Smooth muscle cell (in vitro differentiated cells): ENCODE measurements at regions not wholly inside any gene's neighbourhood (a gene's known extent, or its start where the extent isn't known, plus 50 kb on each side); places are given as distances from the start of the nearest gene placed in this dataset.

Experiments
- DNase-seq: peaks from one replicate; lab custom pipeline; 2025; ENCODE audit not compliant: unreplicated experiment; lab: John Stamatoyannopoulos, UW
- H2AFZ ChIP-seq: fragments of 200-600 bp; sonication (generic); 2 replicates; pipeline ENCODE4 v1.6.0; 2016; ENCODE audit warnings: antibody characterized with exemption, low read depth, mild to moderate bottlenecking
- H3F3A ChIP-seq: fragments of 200-600 bp; sonication (generic); 2 replicates; pipeline ENCODE4 v1.6.0; 2017; ENCODE audit warnings: antibody characterized with exemption, low read depth
- H3K27ac ChIP-seq: fragments of 200-600 bp; sonication (generic); 2 replicates; pipeline ENCODE4 v1.5.1; 2016; ENCODE audit warnings: low read depth, mild to moderate bottlenecking
- H3K27me3 ChIP-seq: fragments of 200-600 bp; sonication (generic); 2 replicates; pipeline ENCODE4 v1.6.1; 2016; ENCODE audit warnings: low read depth, mild to moderate bottlenecking
- H3K36me3 ChIP-seq: fragments of 200-600 bp; sonication (generic); 2 replicates; pipeline ENCODE4 v1.5.1; 2016; ENCODE audit warnings: low read depth
- H3K4me1 ChIP-seq: fragments of 200-600 bp; sonication (generic); 2 replicates; pipeline ENCODE4 v1.5.1; 2016; ENCODE audit warnings: low read depth
- H3K4me2 ChIP-seq: fragments of 200-600 bp; sonication (generic); 2 replicates; pipeline ENCODE4 v1.6.0; 2016; ENCODE audit warnings: mild to moderate bottlenecking
- H3K4me3 ChIP-seq: fragments of 200-600 bp; sonication (generic); 2 replicates; pipeline ENCODE4 v1.5.1; 2016; ENCODE audit warnings: mild to moderate bottlenecking
- H3K79me2 ChIP-seq: fragments of 200-600 bp; sonication (generic); 2 replicates; pipeline ENCODE4 v1.6.0; 2016; ENCODE audit warnings: low read depth, mild to moderate bottlenecking
- H3K9ac ChIP-seq: fragments of 200-600 bp; sonication (generic); 2 replicates; pipeline ENCODE4 v1.6.0; 2016; ENCODE audit warnings: low read depth
- H3K9me3 ChIP-seq: fragments of 200-600 bp; sonication (generic); replicated peaks from 2 replicates; pipeline ENCODE4 v1.5.1; 2016; ENCODE audit warnings: low read depth
- H4K20me1 ChIP-seq: fragments of 200-600 bp; sonication (generic); 2 replicates; pipeline ENCODE4 v1.6.0; 2016; ENCODE audit warnings: low read depth
- CTCF ChIP-seq: fragments of 200-600 bp; sonication (generic); IDR thresholded peaks from 2 replicates; pipeline ENCODE4 v1.5.1; 2017; ENCODE audit warnings: borderline replicate concordance, mild to moderate bottlenecking, antibody characterized with exemption; ENCODE audit not compliant: insufficient read depth, poor library complexity, severe bottlenecking
- WGBS: methylation state at CpG from one replicate; pipeline ENCODE4 v1.1.7; 2016; ENCODE audit warnings: low lambda C conversion rate; 5-methylcytosine and 5-hydroxymethylcytosine counted together

- no peak for DNase-seq
- H3K27ac ChIP-seq = no peak overlapping the region
- H4K20me1 ChIP-seq = no peaks in the 10 kb centered on the region
- no peak overlapping the region for H3K4me2 ChIP-seq
- H2AFZ ChIP-seq = no peak overlapping the region
- H3K4me1 ChIP-seq = no peaks in the 10 kb centered on the region
- H3F3A ChIP-seq = peaks cover 8% of the 10 kb centered on the region
- H3K27me3 ChIP-seq = no peaks in the 10 kb centered on the region
- no peak overlapping the region for H3K9ac ChIP-seq
- no peaks in the 10 kb centered on the region for H3K36me3 ChIP-seq
- H3K79me2 ChIP-seq = no peaks in the 10 kb centered on the region
- H3K9me3 ChIP-seq = no peaks in the 10 kb centered on the region
- no peak overlapping the region for H3K4me3 ChIP-seq
- 92% methylated on average over 4 of the region's 4 CpGs for WGBS
- no peak for TF ChIP-seq CTCF
These were observed 120.1 kb upstream of the SPATA12 start for GRCh38 chr3:56940321-56940720.

- H2AFZ ChIP-seq = no peak overlapping the region
- no peak overlapping the region for H3K4me2 ChIP-seq
- no peak overlapping the region for H3K4me3 ChIP-seq
- no peaks in the 10 kb centered on the region for H3K79me2 ChIP-seq
- no peaks in the 10 kb centered on the region for H3K9me3 ChIP-seq
- no peak for DNase-seq
- no peaks in the 10 kb centered on the region for H3K4me1 ChIP-seq
- H4K20me1 ChIP-seq = no peaks in the 10 kb centered on the region
- no peak overlapping the region for H3K9ac ChIP-seq
- no peak overlapping the region for H3K27ac ChIP-seq
- no peak for TF ChIP-seq CTCF
- WGBS = 97% methylated on average over 1 of the region's 1 CpG
- no peaks in the 10 kb centered on the region for H3K27me3 ChIP-seq
- H3F3A ChIP-seq = peaks cover 8% of the 10 kb centered on the region
- H3K36me3 ChIP-seq = no peaks in the 10 kb centered on the region
These were observed 120.6 kb upstream of the SPATA12 start for GRCh38 chr3:56939834-56940233.

GRCh38 chr3:56938530-56938929, 121.9 kb upstream of the SPATA12 start:
- no peak overlapping the region for H3K4me3 ChIP-seq
- H3K9me3 ChIP-seq = no peaks in the 10 kb centered on the region
- H3K4me2 ChIP-seq = no peak overlapping the region
- no peak for DNase-seq
- H3K9ac ChIP-seq = no peak overlapping the region
- H3K27me3 ChIP-seq = no peaks in the 10 kb centered on the region
- H3K27ac ChIP-seq = no peak overlapping the region
- peaks cover 8% of the 10 kb centered on the region for H3F3A ChIP-seq
- no peaks in the 10 kb centered on the region for H4K20me1 ChIP-seq
- H3K36me3 ChIP-seq = no peaks in the 10 kb centered on the region
- no peak overlapping the region for H2AFZ ChIP-seq
- no peaks in the 10 kb centered on the region for H3K79me2 ChIP-seq
- no peak for TF ChIP-seq CTCF
- H3K4me1 ChIP-seq = no peaks in the 10 kb centered on the region
- 70% methylated on average over 8 of the region's 8 CpGs for WGBS

- no peaks in the 10 kb centered on the region for H3K79me2 ChIP-seq
- H3K4me1 ChIP-seq = no peaks in the 10 kb centered on the region
- H3K36me3 ChIP-seq = no peaks in the 10 kb centered on the region
- H3K9me3 ChIP-seq = no peaks in the 10 kb centered on the region
- no peaks in the 10 kb centered on the region for H4K20me1 ChIP-seq
- H3K27ac ChIP-seq = no peak overlapping the region
- H3K4me3 ChIP-seq = no peak overlapping the region
- no peaks in the 10 kb centered on the region for H3K27me3 ChIP-seq
- no peak for TF ChIP-seq CTCF
- no peak overlapping the region for H2AFZ ChIP-seq
- no peak for DNase-seq
- H3K9ac ChIP-seq = no peak overlapping the region
- no peak overlapping the region for H3K4me2 ChIP-seq
- H3F3A ChIP-seq = no peaks in the 10 kb centered on the region
These were observed 122.9 kb upstream of the SPATA12 start for GRCh38 chr3:56937580-56937979.
